DMS114 treated with DMSO at 0.1 percent for 48 hours (cell line): ENCODE measurements at regions not wholly inside any gene's neighbourhood (a gene's known extent, or its start where the extent isn't known, plus 50 kb on each side); places are given as distances from the start of the nearest gene placed in this dataset.

Experiments
- DNase-seq: peaks from one replicate; lab custom pipeline; 2025; ENCODE audit not compliant: unreplicated experiment; lab: John Stamatoyannopoulos, UW

DNA sequence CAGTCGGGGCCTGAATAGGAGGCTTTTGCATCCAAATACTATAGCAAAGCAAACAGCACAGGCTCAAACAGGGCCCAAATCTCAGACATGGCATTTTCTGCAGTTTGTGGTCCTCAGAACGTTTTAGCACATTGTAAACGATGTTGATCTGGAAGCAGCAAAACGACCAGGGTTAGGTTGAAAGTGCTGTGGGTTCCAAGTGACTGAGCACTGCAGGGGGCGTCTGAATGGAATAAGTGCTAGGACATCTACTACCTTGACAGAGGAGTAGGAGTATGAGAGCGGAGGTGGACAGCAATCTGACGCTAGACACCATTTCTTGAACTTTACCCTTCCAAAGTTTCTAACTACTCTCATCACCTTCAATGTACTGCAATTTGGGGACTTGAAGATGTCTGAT lies 214.9 kb downstream of the BARHL2 start:
- no peak for DNase-seq

DNA sequence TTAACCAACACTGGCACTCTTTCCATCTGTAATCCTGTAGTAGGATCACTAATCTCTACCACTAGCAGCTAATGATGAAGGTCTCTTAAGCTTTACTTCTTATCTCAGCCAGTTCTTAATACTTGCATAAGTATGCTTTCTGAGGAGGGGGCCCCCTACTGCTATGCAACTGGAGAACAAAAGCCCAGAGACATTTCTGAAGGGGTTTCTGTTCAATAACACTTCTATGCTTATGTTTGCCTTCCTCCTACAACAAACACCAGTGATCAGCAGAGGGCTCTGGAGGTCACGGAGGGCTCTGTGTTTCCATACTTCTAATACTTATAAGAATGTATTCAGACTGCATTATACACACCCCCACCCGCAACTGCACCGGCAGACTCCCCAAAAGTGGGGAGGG lies 215.8 kb downstream of the BARHL2 start:
- no peak for DNase-seq

DNA sequence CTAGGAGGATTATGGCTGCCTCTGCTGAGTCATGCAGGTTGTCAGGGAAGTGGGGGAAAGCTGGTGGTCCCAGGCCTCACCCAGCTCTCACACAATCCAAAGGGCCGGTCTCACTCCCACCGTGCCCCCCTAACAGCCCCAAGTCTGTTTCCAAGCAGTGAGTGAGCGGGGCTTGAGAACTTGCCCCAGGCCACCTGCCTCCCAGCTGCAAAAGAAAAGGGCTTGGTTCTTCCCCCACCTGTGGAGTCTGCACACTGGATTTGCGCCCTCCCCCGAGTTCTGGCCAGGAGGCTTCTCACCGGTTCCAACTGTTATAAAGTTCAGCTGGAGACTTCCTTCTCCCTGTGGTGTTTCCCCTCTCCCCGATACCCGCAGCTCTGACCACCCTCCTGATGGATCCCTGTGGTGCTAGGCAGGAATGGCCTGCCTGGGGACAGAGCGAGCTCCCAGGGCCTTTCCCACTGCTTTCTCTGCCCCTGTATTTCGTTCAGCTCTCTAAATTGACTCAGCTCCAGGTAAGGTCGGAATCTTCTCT lies 222.3 kb downstream of the BARHL2 start:
- no peak for DNase-seq

DNA sequence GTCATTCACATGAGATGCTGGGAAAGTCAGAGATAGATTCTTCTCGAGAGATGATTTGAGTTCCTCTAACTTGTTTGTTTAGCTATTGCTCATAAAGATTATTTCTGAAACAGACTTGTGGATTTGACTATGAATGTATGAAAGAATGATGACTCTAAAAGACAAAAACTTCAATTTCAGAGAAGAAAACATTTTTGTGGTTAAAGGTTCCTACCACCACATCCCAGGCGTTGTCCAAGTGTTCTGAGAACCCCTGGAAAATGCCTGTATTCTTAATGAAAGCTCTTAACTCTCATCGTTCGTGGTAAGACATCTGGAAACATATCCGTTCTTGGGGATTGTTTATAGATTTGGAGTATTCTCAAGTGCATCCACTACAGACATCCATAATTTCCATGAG lies 228.7 kb downstream of the BARHL2 start:
- DNase-seq, result no peak

DNA sequence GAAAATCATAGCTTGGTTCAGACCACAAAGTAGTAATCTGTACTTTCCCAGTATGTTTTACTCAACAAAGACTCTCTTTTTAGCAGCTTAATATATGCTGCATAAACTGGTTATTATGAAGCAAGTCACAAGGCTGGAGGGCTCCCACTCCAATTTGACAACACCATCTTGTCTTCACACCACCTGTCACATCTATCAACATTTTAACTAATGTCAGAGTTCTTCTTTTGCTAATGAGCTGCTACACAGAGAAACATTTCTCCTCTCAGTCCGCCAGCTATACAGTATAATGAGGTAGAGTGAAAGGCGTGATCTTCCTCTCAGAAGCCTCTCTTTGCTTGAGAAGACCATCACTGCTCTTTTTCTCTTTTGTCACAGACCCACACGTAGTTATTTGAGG lies 230.1 kb downstream of the BARHL2 start:
- DNase-seq, result no peak

DNA sequence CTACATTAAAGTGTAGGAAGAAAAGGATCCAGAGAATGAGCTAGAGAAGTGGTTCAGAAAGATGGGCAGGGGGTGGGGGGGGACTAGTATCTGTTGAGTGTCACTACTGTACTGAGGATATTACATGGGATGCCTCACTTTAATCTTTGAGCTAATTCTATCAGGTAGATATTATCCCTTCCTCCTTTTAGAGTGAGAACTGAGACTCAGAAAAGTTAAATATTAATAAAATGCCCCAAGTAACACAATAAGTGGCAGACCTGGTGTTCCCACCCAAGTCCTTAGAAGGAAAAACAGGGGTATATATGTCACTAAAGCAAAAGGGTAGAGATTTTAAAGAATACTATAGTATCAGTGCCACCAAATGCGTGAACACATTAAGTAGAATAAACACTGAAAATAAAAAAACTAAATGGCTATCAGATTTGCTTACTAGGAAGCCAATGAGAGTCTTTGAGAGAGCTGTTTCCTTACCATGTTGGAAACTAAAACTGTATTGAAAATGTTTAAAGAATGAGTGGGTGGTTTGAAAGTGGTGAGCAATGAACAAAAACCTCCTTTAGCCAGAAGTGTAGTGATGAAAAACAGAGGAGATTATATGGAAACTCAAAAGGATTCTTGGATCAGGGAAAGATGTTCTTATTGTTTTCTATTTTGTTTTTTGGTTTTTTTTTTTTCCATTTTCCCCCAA lies 230.8 kb downstream of the BARHL2 start:
- no peak for DNase-seq

DNA sequence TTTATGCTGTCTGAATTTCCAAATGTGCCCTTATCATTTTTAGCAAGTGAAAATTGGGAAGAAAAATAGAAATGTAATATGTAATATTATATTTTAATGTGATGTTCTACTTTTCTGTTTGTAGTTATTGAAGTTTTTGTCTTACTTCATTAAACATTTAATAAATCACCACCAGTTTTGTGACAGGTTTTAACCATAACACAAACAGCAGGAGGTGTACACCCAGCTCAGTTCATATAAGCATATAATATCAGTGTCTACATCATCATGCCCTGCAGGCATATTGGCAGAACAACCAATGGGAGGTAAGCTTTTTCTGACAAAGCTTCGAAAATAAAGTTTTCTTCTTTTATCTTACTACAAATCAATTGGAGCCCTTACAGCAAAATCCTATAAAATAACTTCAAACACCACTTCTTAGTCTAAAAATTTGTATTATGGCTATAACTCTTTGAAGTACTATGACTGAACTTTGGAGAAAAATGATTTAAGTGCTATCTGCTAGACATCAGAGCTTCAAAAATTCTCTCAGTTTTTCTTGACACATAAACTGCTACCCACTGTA lies 236.7 kb downstream of the BARHL2 start:
- no peak for DNase-seq

DNA sequence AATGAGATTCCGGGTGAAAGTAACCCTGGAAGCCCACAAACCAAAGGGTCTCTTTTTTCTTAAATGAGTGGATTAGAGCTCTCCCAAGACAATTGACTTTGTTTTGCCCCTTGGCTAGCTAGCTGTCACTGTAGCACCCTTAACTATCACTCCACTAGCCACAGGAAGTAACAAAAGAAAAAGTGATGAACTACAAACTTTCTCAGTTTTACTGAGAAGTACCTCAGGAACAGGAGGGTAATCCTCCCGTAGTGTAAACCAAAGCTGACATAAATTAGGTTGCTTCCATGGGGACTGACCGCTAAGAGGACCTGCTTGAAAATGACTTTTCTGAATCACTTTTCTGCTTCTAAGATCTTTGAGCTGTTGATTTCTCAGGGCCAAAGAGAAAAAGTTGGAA lies 240.1 kb downstream of the BARHL2 start:
- no peak for DNase-seq

DNA sequence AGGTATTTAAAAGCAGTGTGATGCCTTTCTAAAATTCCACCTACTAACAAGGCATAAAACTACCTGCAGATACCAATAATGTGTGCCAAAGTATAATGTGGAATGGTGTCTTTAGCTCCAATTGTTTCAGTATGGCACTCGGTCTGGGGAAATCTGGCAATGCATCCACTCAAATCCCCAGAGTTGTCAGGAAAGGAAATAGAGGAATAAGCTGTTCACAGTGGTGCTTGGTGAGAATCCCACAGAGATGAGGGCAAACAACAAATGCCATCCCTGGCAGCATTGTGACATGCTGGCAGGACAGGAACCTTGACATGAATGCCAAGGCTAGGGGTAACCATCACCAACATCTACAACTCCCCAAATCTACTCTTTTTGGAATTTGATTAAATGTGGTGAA lies 240.7 kb downstream of the BARHL2 start:
- DNase-seq, result no peak

DNA sequence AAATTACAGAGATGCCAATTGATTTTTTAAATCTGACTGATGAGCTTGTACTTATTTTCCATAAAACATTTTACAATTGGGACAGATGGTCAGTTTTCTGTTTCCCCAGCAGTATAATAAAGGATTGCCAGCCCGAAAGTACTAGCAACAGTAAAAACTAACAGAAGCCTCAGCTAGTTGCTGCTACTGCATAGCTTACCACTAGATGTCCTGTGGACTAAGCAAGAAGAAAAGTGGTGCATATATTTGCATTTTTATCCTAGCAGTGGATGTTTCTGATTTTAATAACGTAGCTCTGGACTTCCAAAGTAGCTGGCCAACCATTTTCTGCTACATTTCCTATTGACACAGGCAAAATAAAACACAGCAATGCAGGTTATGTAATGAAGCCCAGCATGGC lies 241.5 kb downstream of the BARHL2 start:
- DNase-seq, result peak; percentile 6

DNA sequence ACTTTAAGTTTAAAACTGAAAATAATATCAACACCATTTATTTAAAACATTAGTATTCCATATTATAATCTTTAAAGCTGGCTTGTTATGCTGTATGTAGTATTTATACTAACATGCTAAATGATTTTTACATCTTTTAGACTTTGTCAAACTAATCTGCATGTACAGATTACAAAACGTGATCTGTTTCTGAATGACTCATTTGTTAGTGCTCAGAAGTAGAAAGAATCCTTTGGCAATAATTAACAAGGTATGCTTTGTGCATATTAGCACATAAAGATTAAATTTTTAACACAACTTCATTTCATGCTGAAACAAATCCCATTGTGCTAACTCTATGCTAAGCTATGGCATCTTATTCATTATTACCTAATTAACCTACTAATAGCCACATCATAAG lies 242.4 kb downstream of the BARHL2 start:
- no peak for DNase-seq

DNA sequence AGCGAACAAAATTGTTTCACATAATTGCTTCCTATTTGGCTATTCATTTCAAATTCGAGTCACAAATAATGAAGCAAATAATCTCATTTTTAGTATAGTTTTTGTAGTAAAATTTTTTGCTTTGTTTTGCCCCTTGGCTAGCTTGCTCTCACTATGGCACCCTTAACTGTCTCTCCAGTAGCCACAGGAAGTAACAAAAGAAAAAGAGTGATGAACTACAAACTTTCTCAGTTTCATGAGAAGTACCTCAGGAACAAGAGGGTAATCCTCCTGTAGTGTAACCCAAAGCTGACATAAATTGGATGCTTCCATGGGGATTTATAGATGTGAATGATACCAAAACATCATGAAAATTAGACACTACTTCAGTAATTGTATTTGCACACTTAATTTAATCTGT lies 242.9 kb downstream of the BARHL2 start:
- no peak for DNase-seq

DNA sequence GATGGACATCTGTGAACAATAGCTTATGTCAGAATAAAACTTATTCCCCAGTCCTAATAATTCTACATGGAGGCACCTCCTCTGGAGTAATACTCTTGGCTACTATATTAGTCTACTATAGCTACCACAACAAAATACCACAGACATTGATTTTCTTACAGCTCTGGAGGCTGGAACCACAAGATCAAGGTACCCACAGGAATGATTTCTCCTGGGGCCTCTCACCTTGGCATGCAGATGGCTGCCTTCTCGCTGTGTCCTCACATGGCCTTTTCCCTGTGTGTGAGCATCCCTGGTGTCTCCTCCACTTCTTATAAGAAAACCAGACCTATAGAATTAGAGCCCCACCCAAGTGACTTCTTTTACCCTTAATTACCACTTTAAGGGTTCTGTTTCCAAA lies 244.3 kb downstream of the BARHL2 start:
- DNase-seq, result no peak

DNA sequence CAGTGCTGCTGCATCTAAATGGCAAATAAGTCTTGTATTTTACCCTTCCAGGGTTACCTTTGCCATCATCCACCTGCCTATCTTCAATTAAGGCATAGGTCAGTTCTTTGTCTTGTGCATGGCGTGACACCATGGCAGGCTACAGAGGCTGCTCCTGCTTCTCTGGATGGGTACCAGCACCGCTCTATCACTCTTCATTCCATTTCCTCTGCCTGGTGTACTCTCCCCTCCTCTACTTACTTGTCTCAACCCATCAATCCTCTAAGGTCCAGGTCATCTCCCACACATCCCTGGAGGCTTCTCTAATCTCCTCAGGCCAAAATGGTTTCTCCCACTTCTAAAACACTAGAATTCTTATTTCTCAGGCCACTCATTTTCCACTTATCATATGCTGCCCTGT lies 257.5 kb downstream of the BARHL2 start:
- DNase-seq, result no peak

DNA sequence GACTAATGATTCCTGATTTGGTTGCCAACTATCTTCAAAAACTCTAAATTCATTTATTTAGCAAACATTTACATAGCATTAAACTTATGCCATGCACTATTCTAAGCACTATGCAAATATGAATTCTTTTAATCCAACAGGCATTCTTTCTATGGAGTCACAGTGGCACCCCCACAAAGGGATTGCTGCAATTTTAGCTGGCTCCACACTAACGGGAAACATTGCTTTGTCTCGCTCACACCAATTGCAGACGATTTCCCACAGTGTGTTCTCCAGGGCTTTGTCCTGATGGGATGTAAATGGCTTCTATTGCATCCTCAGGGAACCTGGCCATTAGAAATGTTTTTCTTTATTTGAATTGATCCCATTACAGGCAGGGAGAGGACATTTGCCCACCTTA lies 259.1 kb downstream of the BARHL2 start:
- DNase-seq, result no peak

DNA sequence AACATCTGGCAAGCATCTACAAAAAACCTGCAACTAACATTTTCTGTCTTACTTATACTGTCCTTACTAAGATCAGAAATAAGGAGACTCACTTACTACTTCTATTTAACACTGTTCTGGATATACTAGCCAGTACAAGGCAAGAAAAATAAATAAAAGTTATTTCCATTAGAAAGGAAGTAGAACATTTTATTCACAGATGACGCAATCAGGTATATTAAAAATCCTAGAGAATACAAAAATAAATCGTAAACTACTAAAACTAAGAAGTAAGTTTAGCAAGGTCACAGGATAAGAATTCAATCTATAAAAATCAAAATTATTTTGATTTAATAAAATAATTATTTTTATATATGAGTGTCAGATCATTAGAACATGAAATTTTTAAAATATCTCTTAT lies 264.6 kb downstream of the BARHL2 start:
- no peak for DNase-seq

DNA sequence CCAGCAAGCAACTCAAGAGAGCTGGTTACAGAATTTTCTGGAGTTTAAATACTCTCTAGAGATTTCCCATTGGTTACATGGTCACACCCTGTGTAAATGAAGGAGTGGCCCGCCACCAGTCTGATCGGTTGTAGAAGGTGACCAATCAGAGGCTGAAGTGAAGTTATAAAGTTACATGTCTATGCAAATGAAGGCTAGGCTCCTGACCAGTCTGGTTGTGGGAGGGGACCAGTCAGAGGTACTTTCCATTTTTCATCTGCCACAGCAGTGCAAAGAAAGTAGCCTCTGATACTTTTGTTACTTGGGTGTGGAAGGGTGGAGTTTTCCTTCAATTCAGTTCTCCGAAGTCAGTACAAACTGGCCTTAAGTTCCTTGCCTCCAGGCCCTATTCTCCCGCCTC lies 273.7 kb downstream of the BARHL2 start:
- DNase-seq, result no peak

DNA sequence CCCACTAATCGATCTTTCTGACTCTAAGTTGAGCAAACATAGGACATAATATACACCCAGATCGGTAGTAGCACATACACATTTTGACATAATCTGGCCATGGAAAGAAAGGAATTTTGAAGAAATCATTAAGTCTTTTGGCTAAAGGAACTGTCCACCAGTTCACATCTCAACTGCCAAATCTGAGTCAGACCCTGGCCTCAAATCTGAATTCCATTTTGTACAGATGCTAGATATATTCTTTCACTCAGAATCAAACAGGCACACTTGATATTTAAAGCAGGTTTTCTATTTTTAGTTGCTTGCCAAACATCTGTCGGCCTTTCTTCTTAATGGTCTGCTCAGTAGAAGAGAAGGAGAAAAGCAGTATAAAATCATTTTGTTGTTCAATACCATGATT lies 281.8 kb downstream of the BARHL2 start:
- no peak for DNase-seq

DNA sequence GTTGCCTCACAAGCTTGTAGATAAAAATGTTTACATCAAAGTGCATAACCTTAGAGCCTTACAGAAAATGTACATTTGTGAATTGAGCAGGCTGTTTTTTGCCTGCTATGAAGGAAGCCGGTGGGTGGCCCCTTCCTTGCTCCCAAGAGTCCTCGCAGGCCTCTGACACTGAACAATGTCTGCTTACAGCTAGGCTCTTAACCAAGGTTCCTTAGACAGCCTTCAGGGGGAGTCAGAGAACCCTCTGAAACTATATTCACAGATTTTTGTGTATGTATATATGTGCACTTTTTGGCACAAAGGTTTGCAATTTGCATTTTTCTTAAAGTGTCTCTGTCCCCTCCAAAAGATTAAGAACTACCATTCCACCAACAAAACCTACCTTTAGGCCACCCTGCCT lies 282.6 kb downstream of the BARHL2 start:
- no peak for DNase-seq

DNA sequence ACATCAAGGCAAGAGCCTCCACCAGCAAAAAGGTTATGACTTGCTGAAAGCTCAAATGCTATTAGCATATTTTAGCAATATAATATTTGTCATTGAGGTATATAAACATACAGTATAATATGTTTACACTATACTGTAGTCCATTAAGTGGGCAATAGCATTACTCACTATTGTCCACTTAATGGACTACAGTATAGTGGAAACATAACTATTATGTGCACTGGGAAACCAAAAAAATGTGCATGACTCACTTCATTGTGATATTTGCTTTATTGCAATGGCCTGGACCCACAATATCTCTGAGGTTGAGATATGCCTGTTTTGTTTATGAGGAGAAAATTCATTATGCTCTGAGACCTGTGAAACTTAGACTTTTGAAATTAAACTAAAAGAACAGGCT lies 300.0 kb downstream of the BARHL2 start:
- DNase-seq, result no peak

DNA sequence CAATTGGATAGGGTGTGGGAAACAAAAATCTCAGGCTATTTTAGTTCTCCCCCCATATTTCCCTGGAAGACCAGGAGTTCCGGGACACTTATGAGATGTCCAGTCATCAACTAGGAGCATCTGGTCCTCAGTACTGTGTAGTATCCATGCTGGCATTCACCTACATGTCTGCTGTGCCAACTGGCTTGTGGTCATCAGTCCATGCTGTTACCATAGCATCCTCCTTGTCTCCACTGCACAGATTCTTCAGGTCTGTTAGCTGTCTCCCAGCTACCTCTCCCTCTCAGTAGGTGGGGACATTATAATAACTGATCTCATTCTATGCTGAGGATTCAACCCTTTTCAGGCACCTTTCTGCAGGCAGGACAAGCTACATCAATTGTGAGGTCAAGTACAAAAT lies 302.9 kb downstream of the BARHL2 start:
- DNase-seq, result no peak

DNA sequence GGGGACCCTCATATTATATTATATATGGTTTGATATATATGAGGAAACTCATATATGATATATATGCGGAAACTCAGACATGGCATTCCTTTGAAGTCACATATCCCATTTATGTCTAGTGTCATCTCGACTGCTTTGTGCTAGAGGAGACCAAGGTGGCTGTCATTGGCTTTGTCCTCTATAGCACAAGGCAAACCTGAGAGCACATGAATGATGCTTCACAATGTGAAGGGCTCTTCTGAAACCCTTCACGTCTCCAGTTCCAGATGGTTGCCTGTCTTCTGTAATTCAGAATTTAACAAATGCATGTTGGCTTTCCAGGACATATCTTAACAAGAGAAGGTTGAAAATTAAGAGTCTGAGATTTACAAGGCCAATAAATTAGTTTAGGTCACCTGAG lies 303.6 kb downstream of the BARHL2 start:
- no peak for DNase-seq

DNA sequence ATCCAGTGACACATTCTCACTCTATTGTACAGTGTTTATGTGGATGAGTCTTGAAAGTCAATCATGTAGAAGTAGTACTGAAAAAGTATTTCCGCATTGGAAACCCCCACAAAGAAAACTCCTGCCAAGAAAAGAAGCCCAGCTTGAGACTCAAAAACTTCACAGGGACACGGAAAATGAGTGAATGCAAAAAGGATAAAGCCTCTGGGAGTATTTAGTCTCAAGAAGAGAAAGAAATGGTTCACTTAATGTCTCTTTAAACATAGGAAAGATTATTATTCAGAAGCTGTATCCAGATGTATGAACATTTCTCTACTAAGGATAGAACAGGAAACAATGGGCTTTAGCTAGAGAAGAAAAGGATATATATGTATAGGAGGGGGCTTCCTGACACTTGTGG lies 304.5 kb downstream of the BARHL2 start:
- no peak for DNase-seq
